ENCODE measurements at regions not wholly inside any gene's neighbourhood (a gene's known extent, or its start where the extent isn't known, plus 50 kb on each side); places are given as distances from the start of the nearest gene placed in this dataset.

GRCh38 chr5:117813850-117814249 lies 1174.5 kb downstream of the DTWD2 start:
- TF ChIP-seq CTCF (IDR thresholded peaks at IDR 0.05) (no peak), POLR2A (IDR thresholded peaks at IDR 0.05) (no peak)
- no peaks in the 10 kb centered on the region for H3K4me1 ChIP-seq
- WGBS, 2 donors = 89 to 99% methylated on average over 2 of the region's 2 CpGs
- no peaks in the 10 kb centered on the region for H3K36me3 ChIP-seq
- no peak for DNase-seq
- H3K27me3 ChIP-seq = no peaks in the 10 kb centered on the region
- no peaks in the 10 kb centered on the region for H3K9me3 ChIP-seq
- H3K27ac ChIP-seq = no peak overlapping the region
- intact Hi-C loops (cut with DNase I) = no loop called here
- H3K4me3 ChIP-seq (replicated peaks in 1 of 3) = no peak overlapping the region

- intact Hi-C loops (cut with DNase I) = no loop called here
- 96 to 100% methylated on average over 1 of the region's 1 CpG for WGBS, 2 donors
- no peaks in the 10 kb centered on the region for H3K4me1 ChIP-seq
- DNase-seq = no peak
- H3K4me3 ChIP-seq (replicated peaks in 1 of 3) = no peak overlapping the region
- no peaks in the 10 kb centered on the region for H3K9me3 ChIP-seq
- H3K36me3 ChIP-seq = no peaks in the 10 kb centered on the region
- no peak overlapping the region for H3K27ac ChIP-seq
- no peak for TF ChIP-seq CTCF (IDR thresholded peaks at IDR 0.05)
- no peak for TF ChIP-seq POLR2A (IDR thresholded peaks at IDR 0.05)
- no peaks in the 10 kb centered on the region for H3K27me3 ChIP-seq
These were observed 1175.5 kb downstream of the DTWD2 start for GRCh38 chr5:117812861-117813260.

- Histone ChIP-seq H3K36me3 (no peaks in the 10 kb centered on the region), H3K27me3 (no peaks in the 10 kb centered on the region), H3K9me3 (no peaks in the 10 kb centered on the region), H3K27ac (no peak overlapping the region), H3K4me1 (no peaks in the 10 kb centered on the region), H3K4me3 (replicated peaks in 1 of 3) (no peak overlapping the region)
- 46 to 67% methylated on average over 4 of the region's 4 CpGs for WGBS, 2 donors
- no peak for TF ChIP-seq CTCF (IDR thresholded peaks at IDR 0.05)
- no peak for TF ChIP-seq POLR2A (IDR thresholded peaks at IDR 0.05)
- intact Hi-C loops (cut with DNase I) = no loop called here
- DNase-seq = no peak
These were observed 1179.1 kb downstream of the DTWD2 start for GRCh38 chr5:117809251-117809650.

- WGBS, 2 donors = 55 to 61% methylated on average over 1 of the region's 1 CpG
- H3K27me3 ChIP-seq = no peaks in the 10 kb centered on the region
- H3K4me3 ChIP-seq (replicated peaks in 1 of 3) = no peak overlapping the region
- H3K36me3 ChIP-seq = no peaks in the 10 kb centered on the region
- intact Hi-C loops (cut with DNase I) = no loop called here
- H3K4me1 ChIP-seq = no peaks in the 10 kb centered on the region
- no peaks in the 10 kb centered on the region for H3K9me3 ChIP-seq
- TF ChIP-seq POLR2A (IDR thresholded peaks at IDR 0.05) (no peak), CTCF (IDR thresholded peaks at IDR 0.05) (no peak)
- H3K27ac ChIP-seq = no peak overlapping the region
- no peak for DNase-seq
These were observed 1183.3 kb downstream of the DTWD2 start for GRCh38 chr5:117805058-117805457.

- TF ChIP-seq CTCF (IDR thresholded peaks at IDR 0.05) = no peak
- no peak for TF ChIP-seq POLR2A (IDR thresholded peaks at IDR 0.05)
- H3K9me3 ChIP-seq = no peaks in the 10 kb centered on the region
- 85 to 87% methylated on average over 3 of the region's 3 CpGs for WGBS, 2 donors
- no peak for DNase-seq
- intact Hi-C loops (cut with DNase I) = no loop called here
- H3K27ac ChIP-seq = no peak overlapping the region
- no peak overlapping the region for H3K4me3 ChIP-seq (replicated peaks in 1 of 3)
- H3K4me1 ChIP-seq = no peaks in the 10 kb centered on the region
- H3K36me3 ChIP-seq = no peaks in the 10 kb centered on the region
- H3K27me3 ChIP-seq = no peaks in the 10 kb centered on the region
These were observed 1184.8 kb downstream of the DTWD2 start for GRCh38 chr5:117803533-117803932.

All from thyroid gland (tissue), 4 donors.